SK-N-SH treated with all-trans-retinoic acid at 6 μM for 48 hours (cell line): ENCODE measurements at regions not wholly inside any gene's neighbourhood (a gene's known extent, or its start where the extent isn't known, plus 50 kb on each side); places are given as distances from the start of the nearest gene placed in this dataset.

ENCODE experiments used
- ARNTL ChIP-seq: fragments of 450-650 bp; formaldehyde crosslinking; IDR thresholded peaks from 2 replicates; pipeline ENCODE4 v1.5.0; 2020; ENCODE audit warnings: low read depth, mild to moderate bottlenecking, moderate library complexity, borderline replicate concordance
- BACH2 ChIP-seq: fragments of 250-450 bp; sonication (Bioruptor Pico); IDR thresholded peaks from 2 replicates; pipeline ENCODE4 v1.9.0; 2021; ENCODE audit warnings: mild to moderate bottlenecking, borderline replicate concordance
- CREB5 ChIP-seq: fragments of 250-450 bp; sonication (Bioruptor Pico); IDR thresholded peaks from 2 replicates; pipeline ENCODE4 v1.5.1; 2020; ENCODE audit warnings: low read depth, mild to moderate bottlenecking, moderate library complexity
- GLIS3 ChIP-seq: fragments of 250-450 bp; sonication (Bioruptor Pico); IDR thresholded peaks from 2 replicates; pipeline ENCODE4 v1.5.0; 2020; ENCODE audit warnings: mild to moderate bottlenecking, moderate library complexity
- PATZ1 ChIP-seq: fragments of 250-450 bp; sonication (Bioruptor Pico); IDR thresholded peaks from 2 replicates; pipeline ENCODE4 v1.8.0; 2020; ENCODE audit warnings: mild to moderate bottlenecking, moderate library complexity, borderline replicate concordance
- RARB ChIP-seq: fragments of 250-450 bp; sonication (Bioruptor Pico); IDR thresholded peaks from 2 replicates; pipeline ENCODE4 v1.8.0; 2021; ENCODE audit warnings: mild to moderate bottlenecking, moderate library complexity
- SNAI2 ChIP-seq: fragments of 250-450 bp; sonication (Bioruptor Pico); IDR thresholded peaks from 2 replicates; pipeline ENCODE4 v1.5.0; 2020; ENCODE audit warnings: mild to moderate bottlenecking, moderate library complexity
- TCF4 ChIP-seq: fragments of 250-450 bp; sonication (Bioruptor Pico); IDR thresholded peaks from 2 replicates; pipeline ENCODE4 v1.8.0; 2021; ENCODE audit warnings: mild to moderate bottlenecking, moderate library complexity, borderline replicate concordance
- ZC3H10 ChIP-seq: fragments of 250-450 bp; sonication (Bioruptor Pico); IDR thresholded peaks from 2 replicates; pipeline ENCODE4 v1.5.1; 2021; ENCODE audit warnings: mild to moderate bottlenecking, moderate library complexity
- ZFP3 ChIP-seq: fragments of 250-450 bp; sonication (Bioruptor Pico); IDR thresholded peaks from 2 replicates; pipeline ENCODE4 v1.5.0; 2020; ENCODE audit warnings: mild to moderate bottlenecking, moderate library complexity
- ZFP30 ChIP-seq: fragments of 450-650 bp; formaldehyde crosslinking; IDR thresholded peaks from 2 replicates; pipeline ENCODE4 v1.5.0; 2022; ENCODE audit warnings: mild to moderate bottlenecking, moderate library complexity
- TF ChIP-seq, protein P1 (sequence below): fragments of 250-450 bp; sonication (Bioruptor Pico); IDR thresholded peaks from 2 replicates; pipeline ENCODE4 v1.5.1; 2021; ENCODE audit warnings: mild to moderate bottlenecking, moderate library complexity

DNA sequence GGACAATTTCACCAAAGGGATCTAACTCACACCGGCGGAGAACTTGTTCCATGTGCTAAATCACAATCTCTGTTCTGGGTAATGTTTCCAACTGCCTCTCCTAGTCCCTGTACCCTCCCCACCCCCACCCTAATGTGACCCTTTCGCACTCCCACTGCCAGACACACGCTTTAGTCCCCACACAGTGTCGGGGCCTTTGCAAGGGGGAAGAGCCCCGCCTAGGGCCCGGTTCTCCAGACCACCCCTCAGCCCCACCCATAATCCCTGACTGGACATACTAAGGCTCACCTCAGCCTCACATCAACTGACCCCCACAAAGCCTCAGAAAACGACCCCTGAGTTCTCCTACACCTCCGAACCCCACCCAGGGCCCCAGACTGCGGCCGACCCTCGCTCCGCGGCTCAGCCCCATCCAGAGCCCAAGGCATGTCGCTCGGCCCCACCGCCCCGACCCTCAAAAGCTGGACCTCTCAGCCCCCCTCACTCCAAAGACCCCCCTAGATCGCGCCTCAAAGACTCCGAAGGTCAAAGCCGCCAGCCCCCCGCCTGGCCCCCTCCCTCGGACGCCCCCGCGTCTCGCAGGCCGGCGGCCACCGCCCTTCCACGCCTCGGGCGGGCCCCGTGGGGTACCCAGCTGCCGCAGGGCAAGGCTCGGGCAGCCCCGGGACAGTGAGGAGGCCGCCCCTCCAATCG is 72.0 kb upstream of the MAP4 start:
- TF ChIP-seq SNAI2 (CRISPR knock-in tag), result no peak
- TF ChIP-seq ZFP3, result no peak
- no peak for TF ChIP-seq CREB5 (CRISPR knock-in tag)
- no peak for TF ChIP-seq GLIS3 (CRISPR knock-in tag)
- TF ChIP-seq, protein P1, sequence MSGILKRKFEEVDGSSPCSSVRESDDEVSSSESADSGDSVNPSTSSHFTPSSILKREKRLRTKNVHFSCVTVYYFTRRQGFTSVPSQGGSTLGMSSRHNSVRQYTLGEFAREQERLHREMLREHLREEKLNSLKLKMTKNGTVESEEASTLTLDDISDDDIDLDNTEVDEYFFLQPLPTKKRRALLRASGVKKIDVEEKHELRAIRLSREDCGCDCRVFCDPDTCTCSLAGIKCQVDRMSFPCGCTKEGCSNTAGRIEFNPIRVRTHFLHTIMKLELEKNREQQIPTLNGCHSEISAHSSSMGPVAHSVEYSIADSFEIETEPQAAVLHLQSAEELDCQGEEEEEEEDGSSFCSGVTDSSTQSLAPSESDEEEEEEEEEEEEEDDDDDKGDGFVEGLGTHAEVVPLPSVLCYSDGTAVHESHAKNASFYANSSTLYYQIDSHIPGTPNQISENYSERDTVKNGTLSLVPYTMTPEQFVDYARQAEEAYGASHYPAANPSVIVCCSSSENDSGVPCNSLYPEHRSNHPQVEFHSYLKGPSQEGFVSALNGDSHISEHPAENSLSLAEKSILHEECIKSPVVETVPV (CRISPR knock-in tag), result no peak
- TF ChIP-seq ZFP30 (CRISPR knock-in tag), result no peak
- TF ChIP-seq ARNTL (CRISPR knock-in tag), result no peak
- no peak for TF ChIP-seq BACH2 (CRISPR knock-in tag)
- no peak for TF ChIP-seq RARB (CRISPR knock-in tag)
- no peak for TF ChIP-seq ZC3H10 (CRISPR knock-in tag)
- no peak for TF ChIP-seq TCF4 (CRISPR knock-in tag)
- TF ChIP-seq PATZ1, result no peak
